HUDEP-2 (cell line): ENCODE measurements at regions not wholly inside any gene's neighbourhood (a gene's known extent, or its start where the extent isn't known, plus 50 kb on each side); places are given as distances from the start of the nearest gene placed in this dataset.

ENCODE experiments used
- DNase-seq, 76 experiments: peaks; one replicate each; lab custom pipeline; 2025; ENCODE audit not compliant: unreplicated experiment in 76 of 76; lab: John Stamatoyannopoulos, UW

GRCh38 chrX:147680251-147680650 is 231.5 kb upstream of the FMR1 start:
- peak in 1 of 76 experiments; percentile 1 for DNase-seq

GRCh38 chrX:147693511-147693910 is 218.2 kb upstream of the FMR1 start:
- no peak for DNase-seq

- no peak for DNase-seq
These were observed 212.7 kb upstream of the FMR1 start for GRCh38 chrX:147699061-147699460.

GRCh38 chrX:147710301-147710700 is 201.4 kb upstream of the FMR1 start:
- no peak for DNase-seq

- no peak for DNase-seq
These were observed 178.3 kb upstream of the FMR1 start for GRCh38 chrX:147733369-147733768.

- no peak for DNase-seq
These were observed 176.4 kb upstream of the FMR1 start for GRCh38 chrX:147735364-147735763.

GRCh38 chrX:147736045-147736444 is 175.7 kb upstream of the FMR1 start:
- no peak for DNase-seq

- no peak for DNase-seq
These were observed 174.0 kb upstream of the FMR1 start for GRCh38 chrX:147737690-147738089.

- DNase-seq: peak in 1 of 76 experiments; percentile 2
These were observed 173.5 kb upstream of the FMR1 start for GRCh38 chrX:147738265-147738664.

GRCh38 chrX:147739196-147739595 is 172.5 kb upstream of the FMR1 start:
- peak in 1 of 76 experiments; percentile 0 for DNase-seq

GRCh38 chrX:147741776-147742175 is 169.9 kb upstream of the FMR1 start:
- DNase-seq: no peak

GRCh38 chrX:147749308-147749707 is 162.4 kb upstream of the FMR1 start:
- no peak for DNase-seq

- DNase-seq: no peak
These were observed 154.0 kb upstream of the FMR1 start for GRCh38 chrX:147757750-147758149.

- DNase-seq: no peak
These were observed 148.6 kb upstream of the FMR1 start for GRCh38 chrX:147763131-147763530.

- no peak for DNase-seq
These were observed 146.9 kb upstream of the FMR1 start for GRCh38 chrX:147764868-147765267.

- peak in 1 of 76 experiments; percentile 0 for DNase-seq
These were observed 140.9 kb upstream of the FMR1 start for GRCh38 chrX:147770858-147771257.

GRCh38 chrX:147776988-147777387 is 134.7 kb upstream of the FMR1 start:
- DNase-seq: no peak

GRCh38 chrX:147779173-147779572 is 132.5 kb upstream of the FMR1 start:
- DNase-seq: no peak

- no peak for DNase-seq
These were observed 129.9 kb upstream of the FMR1 start for GRCh38 chrX:147781844-147782243.

GRCh38 chrX:147788641-147789350 is 122.9 kb upstream of the FMR1 start:
- DNase-seq: no peak

GRCh38 chrX:147800663-147801062 is 111.1 kb upstream of the FMR1 start:
- DNase-seq: no peak

GRCh38 chrX:147803948-147804347 is 107.8 kb upstream of the FMR1 start:
- DNase-seq: no peak

GRCh38 chrX:147811803-147812202 is 99.9 kb upstream of the FMR1 start:
- no peak for DNase-seq
